ENCODE measurements at regions not wholly inside any gene's neighbourhood (a gene's known extent, or its start where the extent isn't known, plus 50 kb on each side); places are given as distances from the start of the nearest gene placed in this dataset.

- Histone ChIP-seq H3K9me3 (peaks cover 0 to 12% (median 0%) of the 10 kb centered on the region in 12 donors), H3K4me1 (no peaks in the 10 kb centered on the region), H3K36me3 (no peaks in the 10 kb centered on the region), H3K27me3 (no peaks in the 10 kb centered on the region), H3K27ac (no peak overlapping the region), H3K4me3 (no peak overlapping the region)
- DNase-seq (no peak), ATAC-seq (no peak)
- intact Hi-C loops (cut with DNase I) = no loop called here
- TF ChIP-seq CTCF (IDR thresholded peaks at IDR 0.05) (no peak), POLR2A (IDR thresholded peaks at IDR 0.05) (no peak)
- 75 to 79% (median 77%) methylated on average over 4 of the region's 4 CpGs for WGBS, 4 donors
Measured at GRCh38 chr7:67573639-67574038, 577.0 kb downstream of the TYW1 start.

- TF ChIP-seq POLR2A (IDR thresholded peaks at IDR 0.05) = no peak
- TF ChIP-seq CTCF (IDR thresholded peaks at IDR 0.05) = no peak
Measured at GRCh38 chr7:67588631-67589030, 592.0 kb downstream of the TYW1 start.

GRCh38 chr7:67589183-67589582 lies 592.5 kb downstream of the TYW1 start:
- Histone ChIP-seq H3K27ac (no peak overlapping the region), H3K4me1 (no peaks in the 10 kb centered on the region), H3K4me3 (no peak overlapping the region), H3K36me3 (no peaks in the 10 kb centered on the region), H3K9me3 (peaks cover 0 to 43% (median 12%) of the 10 kb centered on the region in 12 donors), H3K27me3 (no peaks in the 10 kb centered on the region)
- intact Hi-C loops (cut with DNase I) = no loop called here
- DNase-seq (no peak), ATAC-seq (no peak)
- TF ChIP-seq CTCF (IDR thresholded peaks at IDR 0.05) (no peak), POLR2A (IDR thresholded peaks at IDR 0.05) (no peak)
- 81 to 86% (median 82%) methylated on average over 10 of the region's 10 CpGs for WGBS, 4 donors

More at GRCh38 chr7:67588631-67589030, 592.0 kb downstream of the TYW1 start:
- H3K36me3 ChIP-seq = no peaks in the 10 kb centered on the region
- intact Hi-C loops (cut with DNase I) = no loop called here
- 71 to 82% (median 73%) methylated on average over 5 of the region's 5 CpGs for WGBS, 4 donors
- no peak overlapping the region for H3K4me3 ChIP-seq
- no peak for DNase-seq
- no peak overlapping the region for H3K27ac ChIP-seq
- ATAC-seq = no peak
- no peaks in the 10 kb centered on the region for H3K4me1 ChIP-seq
- H3K27me3 ChIP-seq = no peaks in the 10 kb centered on the region
- H3K9me3 ChIP-seq = peaks cover 0 to 49% (median 14%) of the 10 kb centered on the region in 12 donors

GRCh38 chr7:67590649-67591048 lies 594.0 kb downstream of the TYW1 start:
- DNase-seq (no peak), ATAC-seq (no peak)
- H3K4me1 ChIP-seq = no peaks in the 10 kb centered on the region
- peaks cover 0 to 41% (median 11%) of the 10 kb centered on the region in 12 donors for H3K9me3 ChIP-seq
- WGBS, 4 donors = 76 to 78% (median 76%) methylated on average over 3 of the region's 3 CpGs
- H3K4me3 ChIP-seq = no peak overlapping the region
- H3K27me3 ChIP-seq = no peaks in the 10 kb centered on the region
- H3K36me3 ChIP-seq = no peaks in the 10 kb centered on the region
- TF ChIP-seq POLR2A (IDR thresholded peaks at IDR 0.05) (no peak), CTCF (IDR thresholded peaks at IDR 0.05) (no peak)
- intact Hi-C loops (cut with DNase I) = no loop called here
- H3K27ac ChIP-seq = no peak overlapping the region
